NCI-H2171 (cell line): ENCODE measurements at regions not wholly inside any gene's neighbourhood (a gene's known extent, or its start where the extent isn't known, plus 50 kb on each side); places are given as distances from the start of the nearest gene placed in this dataset.

Experiments used
- DNase-seq: peaks from one replicate; lab custom pipeline; 2025; lab: John Stamatoyannopoulos, UW

DNA sequence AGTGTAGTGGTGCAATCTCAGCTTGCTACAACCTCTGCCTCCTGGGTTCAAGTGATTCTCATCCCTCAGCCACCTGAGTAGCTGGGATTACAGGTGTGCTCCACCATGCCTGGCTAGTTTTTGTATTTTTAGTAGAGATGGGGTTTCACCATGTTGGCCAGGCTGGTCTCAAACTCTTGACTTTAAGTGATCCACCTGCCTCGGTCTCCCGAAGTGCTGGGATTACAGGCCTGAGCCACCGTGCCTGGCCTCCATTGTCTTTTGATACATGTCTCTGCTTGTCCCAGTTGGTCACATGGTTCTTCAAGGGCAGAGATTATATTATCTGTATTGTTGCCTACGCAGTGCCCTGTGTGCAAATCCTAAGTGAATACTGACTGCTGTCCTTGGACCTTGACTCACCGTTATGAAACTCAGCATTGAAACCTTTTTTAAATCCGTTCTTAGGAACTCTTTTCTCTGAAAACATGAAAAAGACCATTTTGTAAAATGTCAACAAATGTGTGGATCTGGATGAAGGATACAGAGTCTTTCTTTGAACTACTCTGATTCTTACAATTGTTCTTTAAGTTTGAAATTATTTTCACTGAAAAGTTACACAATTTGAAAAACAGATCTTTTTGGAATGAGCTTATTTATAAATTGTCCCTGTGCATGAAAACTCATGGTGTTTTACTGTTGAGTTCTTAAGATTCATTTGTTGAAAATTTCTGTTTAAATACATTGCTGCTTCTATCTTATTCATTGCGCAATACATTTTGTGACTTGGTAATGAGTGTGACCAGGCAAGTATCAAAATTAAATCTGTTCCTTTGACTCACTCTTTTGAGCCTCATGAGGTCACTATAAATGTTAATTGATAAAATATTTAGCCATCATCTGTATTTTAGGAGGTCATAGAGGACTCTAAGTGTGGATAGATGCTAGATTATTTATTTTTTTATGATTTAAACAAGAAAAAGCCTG is 293.5 kb downstream of the UTRN start:
- DNase-seq = no peak

GRCh38 chr6:144580039-144580438 is 294.9 kb downstream of the UTRN start:
- no peak for DNase-seq

DNA sequence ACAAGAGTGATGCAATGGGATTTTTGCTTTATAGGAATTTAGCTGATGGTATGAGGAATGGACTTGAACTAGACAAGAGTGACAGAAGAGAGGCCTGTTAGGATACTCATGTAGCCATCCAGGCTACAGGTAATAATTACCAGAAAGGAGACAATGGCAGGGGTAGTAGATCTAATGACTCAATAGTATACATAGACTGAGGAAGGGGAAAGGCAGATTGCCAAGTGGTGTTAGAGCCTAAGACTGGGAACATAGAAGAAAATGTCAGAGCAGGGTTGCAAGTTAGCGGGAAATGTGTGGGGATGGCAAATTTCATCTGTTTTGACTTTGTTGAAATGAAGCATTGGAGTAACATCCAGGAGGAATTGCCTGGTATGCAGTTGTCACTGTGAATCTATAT is 295.6 kb downstream of the UTRN start:
- no peak for DNase-seq

DNA sequence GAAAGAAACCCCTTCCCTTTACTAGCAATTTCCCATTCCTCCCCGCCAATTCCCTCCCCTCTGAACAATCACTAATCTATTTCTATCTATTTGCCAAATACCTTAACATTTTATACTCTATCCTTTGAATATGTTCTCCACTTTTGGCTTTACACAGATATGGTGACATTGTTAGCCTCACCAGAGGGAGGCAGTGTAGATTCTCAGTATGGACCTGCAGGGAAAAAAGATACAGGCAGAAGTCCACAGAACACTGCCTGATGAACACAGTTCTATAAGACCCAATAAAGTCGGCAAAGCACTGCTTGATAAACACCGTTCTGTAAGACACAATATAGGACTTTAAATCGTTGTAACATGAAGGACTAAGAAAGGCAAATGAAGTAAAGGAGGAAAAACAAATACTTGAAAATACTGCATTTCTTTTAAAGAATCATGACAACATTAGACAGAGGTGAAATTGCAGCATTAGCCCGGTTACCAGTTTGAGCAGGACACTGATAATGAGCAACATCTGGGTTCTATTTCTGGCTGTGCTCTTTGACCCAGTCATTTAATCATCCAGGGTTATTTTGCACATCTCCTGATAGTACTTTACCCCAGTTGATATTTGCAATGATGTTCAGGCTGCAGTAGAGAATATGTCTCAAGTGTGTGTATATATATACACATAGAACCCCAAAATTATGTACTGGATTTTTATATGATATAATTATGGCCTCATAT is 296.8 kb downstream of the UTRN start:
- DNase-seq = no peak

DNA sequence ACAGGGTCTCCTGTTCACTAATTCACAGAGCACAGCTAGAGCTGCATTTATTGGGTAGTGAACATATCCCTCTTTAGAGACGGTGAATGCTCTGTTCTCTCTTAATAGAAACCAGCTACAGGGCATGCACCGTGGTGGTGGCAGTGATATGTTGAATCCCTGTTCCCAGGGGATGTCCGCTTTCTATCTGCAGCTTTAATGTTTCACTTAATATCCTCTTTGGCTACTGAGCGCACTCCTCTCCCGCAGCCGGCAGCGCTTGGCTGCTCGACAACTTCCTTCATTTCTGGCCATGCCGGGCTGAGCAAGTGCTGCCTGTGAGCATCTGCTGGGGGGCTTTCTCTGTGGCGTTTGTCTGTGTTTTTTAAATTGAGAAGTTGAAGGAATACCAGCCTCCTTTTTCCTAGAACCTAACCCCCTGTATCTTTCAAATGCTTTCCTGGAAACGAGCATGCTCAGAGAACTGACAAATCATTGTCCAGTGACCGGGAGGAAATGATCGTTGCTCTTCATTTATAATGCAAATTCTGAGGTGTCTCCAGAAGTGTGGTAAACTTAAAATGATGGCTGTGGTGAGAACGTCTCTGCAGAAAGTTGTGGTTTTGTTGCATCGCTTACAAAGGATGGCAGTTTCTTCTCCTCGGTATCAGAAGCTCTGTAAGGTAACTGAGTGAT is 297.9 kb downstream of the UTRN start:
- no peak for DNase-seq

GRCh38 chr6:144583614-144583954 is 298.4 kb downstream of the UTRN start:
- DNase-seq = no peak

GRCh38 chr6:144585217-144585814 is 300.2 kb downstream of the UTRN start:
- no peak for DNase-seq

- DNase-seq = no peak
Observed at GRCh38 chr6:144586986-144587385, 301.9 kb downstream of the UTRN start.

GRCh38 chr6:144588697-144589325 is 303.7 kb downstream of the UTRN start:
- no peak for DNase-seq

DNA sequence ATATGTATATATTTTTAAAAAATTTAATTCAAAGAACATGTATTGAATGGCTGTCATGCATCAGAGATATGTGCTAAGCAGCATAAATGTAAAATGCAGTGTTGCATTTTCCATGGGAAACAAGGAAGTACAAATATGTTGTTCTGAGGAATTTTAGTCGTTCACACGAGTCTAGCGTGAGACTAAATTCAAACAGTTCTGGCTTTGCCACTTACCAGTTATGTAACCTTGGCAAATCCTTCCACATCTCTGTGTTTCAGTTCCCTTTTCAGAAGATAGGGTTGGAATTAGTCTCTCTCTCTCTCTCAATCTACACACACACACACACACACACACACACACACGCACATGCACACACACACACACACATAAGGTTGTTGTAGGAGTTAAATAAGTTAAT is 305.4 kb downstream of the UTRN start:
- no peak for DNase-seq

DNA sequence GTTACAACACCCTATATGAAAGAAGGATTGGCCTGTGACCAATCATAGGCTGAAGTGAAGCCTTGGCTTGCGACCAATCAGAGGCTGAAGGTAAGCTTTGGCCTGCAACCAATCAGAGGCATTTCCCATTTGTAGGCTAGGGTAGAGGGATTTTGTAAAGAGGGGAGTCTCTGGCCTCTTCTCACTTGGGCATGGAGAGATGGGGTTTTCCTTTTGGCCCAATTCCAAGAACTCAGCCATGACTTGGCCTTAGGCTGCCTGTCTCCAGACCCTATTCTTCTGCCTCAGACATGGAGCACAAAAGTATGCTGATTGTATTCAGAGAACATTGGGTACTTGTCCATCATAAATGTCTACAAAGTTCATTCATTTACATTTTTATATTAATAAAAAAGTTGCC is 308.3 kb downstream of the UTRN start:
- DNase-seq = no peak

DNA sequence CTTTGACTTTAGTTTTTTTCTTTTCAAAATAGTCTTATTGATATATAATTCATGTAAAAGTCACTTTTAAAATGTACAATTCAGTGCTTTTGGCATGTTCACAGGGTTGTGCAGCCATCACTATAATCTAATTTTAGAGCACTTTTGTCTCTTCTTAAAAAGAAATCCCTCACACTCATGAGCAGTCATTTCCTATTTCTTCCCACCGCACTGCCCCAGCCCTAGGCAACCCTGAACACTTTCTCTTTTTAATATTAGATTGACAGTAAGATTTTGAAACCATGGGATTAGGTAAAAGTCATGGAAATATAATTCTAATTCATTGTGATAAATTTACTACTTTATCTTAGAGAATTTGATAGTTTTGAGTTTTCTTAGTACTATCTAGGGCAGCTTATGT is 309.4 kb downstream of the UTRN start:
- DNase-seq = no peak

DNA sequence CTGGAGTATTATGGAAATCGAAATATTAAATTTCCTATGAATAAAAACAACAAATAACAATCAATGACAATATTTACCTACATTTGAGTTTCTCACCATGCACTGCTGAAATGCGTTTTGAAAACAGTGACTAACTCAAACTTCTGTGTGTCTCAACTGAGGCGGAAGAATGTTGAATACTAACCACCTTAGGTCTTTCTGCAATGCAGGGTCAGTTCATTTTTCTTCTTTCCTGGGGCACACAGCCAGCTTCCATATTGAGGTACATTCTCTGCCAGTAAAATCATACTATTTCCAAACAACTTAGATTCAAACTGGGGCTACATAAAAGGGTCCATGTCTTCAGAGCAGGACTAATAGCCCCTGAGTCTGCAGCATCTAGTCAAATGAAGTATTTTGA is 310.1 kb downstream of the UTRN start:
- DNase-seq = no peak

DNA sequence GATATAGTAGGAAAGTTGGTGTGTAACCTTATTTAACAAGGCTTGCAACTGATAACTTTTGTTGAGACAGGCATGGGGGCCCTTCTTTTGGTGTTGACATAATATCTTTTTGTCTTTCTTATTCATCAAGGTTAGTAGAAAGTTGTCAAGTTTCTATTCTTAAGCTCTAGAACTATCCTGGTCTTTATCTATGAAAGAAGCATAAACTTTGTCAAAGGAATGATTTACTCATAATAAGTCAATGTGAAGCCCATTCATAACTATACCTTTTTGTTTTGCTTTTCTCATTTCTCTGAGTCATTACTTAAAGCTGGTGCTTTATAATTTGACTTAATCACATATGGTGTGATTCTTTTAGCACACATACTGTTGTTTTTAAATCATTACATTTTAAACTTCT is 312.4 kb downstream of the UTRN start:
- no peak for DNase-seq

- no peak for DNase-seq
Observed at GRCh38 chr6:144599615-144600014, 314.5 kb downstream of the UTRN start.

- no peak for DNase-seq
Observed at GRCh38 chr6:144601221-144601620, 316.1 kb downstream of the UTRN start.

DNA sequence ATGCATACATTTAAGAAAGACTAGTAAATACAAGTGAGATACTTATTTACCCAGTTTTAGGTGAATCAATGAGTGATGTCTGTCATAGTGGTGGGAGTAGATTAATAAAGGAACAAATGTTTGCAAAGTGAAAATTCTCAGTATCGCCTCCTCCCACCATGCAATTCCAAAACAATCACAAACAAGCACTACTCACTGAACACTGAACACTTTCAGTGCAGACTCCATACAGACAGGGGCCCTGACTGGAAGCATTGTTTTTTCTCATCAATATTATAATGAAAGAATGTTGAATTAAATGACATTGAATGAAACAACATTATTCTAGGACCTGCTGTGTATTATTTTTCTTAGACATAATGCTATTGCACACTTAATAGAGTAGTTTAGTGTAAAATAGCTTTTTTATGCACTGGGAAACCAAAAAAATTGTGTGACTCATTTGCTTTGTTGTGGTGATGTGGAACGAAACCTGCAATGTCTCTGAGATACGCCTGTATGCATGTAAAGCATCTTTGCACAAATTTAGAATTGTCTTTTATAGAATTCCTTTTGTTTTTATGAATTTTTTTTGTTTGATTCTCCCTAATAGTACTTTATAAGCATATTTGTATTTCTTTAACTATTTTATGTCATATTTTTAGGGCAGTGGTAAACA is 317.5 kb downstream of the UTRN start:
- DNase-seq = no peak

DNA sequence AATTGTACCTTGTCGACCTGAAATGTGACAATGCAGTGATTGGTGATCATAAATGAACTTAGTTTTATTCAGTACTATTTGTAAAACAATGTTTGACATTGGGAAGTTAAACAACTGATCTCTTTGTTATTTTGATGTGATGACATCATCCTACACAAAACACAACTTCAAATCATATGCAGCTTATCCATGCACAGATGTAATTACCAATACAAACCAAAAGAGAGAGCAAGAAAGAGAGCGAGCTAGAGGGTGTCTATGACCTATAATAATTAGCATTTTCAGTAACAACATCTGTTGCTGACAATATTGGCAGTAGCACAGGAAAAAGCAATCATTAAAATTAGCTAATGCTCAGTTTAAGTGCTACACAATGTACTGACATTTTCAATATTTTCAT is 320.9 kb downstream of the UTRN start:
- DNase-seq = no peak

- no peak for DNase-seq
Observed at GRCh38 chr6:144607998-144608735, 323.0 kb downstream of the UTRN start.

- no peak for DNase-seq
Observed at GRCh38 chr6:144612811-144613210, 327.7 kb downstream of the UTRN start.

DNA sequence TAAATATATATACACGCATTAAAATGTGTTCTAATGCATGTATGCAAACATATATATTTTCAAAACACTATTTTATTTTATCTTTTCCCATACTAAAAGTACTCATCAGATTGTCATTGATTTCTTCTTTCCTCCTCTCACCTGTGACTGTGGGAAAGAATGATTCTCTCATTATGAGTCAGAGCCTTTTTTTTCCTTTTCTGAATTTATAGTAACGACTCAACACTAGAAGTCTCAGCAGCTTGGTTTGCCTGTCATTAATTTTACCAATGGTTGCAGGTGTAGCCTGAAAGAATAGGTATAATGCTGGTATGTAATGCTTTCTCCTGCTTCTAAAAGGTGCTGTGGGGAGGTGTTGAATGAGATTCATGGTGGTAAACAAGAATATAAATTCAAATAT is 328.7 kb downstream of the UTRN start:
- no peak for DNase-seq
